H1 (cell line): ENCODE measurements at regions not wholly inside any gene's neighbourhood (a gene's known extent, or its start where the extent isn't known, plus 50 kb on each side); places are given as distances from the start of the nearest gene placed in this dataset.

ENCODE experiments used
- ATF3 ChIP-seq: IDR thresholded peaks from 2 replicates; pipeline ENCODE4 v1.6.1; 2011; ENCODE audit warnings: low read depth, mild to moderate bottlenecking, low read length; ENCODE audit not compliant: insufficient read depth
- CTCF ChIP-seq, 3 experiments: IDR thresholded peaks; 1 replicate in 2 of 3; 2 replicates in 1 of 3; pipeline versions ENCODE4 v1.5.1 to v1.6.1; 2011; ENCODE audit warnings: low read length in 3 of 3, mild to moderate bottlenecking in 3 of 3, inconsistent platforms in 2 of 3, low read depth in 1 of 3, moderate library complexity in 1 of 3; ENCODE audit not compliant: insufficient read depth in 1 of 3; ENCODE audit errors: control extremely low read depth in 1 of 3
- GTF2F1 ChIP-seq: IDR thresholded peaks from 2 replicates; pipeline ENCODE4 v1.6.1; 2012; ENCODE audit warnings: low read depth, low read length, improper control_type of control experiment, borderline replicate concordance
- KDM5A ChIP-seq: fragments of 200-600 bp; IDR thresholded peaks from 2 replicates; pipeline ENCODE4 v1.7.1; 2012; ENCODE audit warnings: mild to moderate bottlenecking, low read length, inconsistent platforms, mixed read lengths
- MAX ChIP-seq: IDR thresholded peaks from 2 replicates; pipeline ENCODE4 v1.6.1; 2012; ENCODE audit warnings: inconsistent platforms
- PHF8 ChIP-seq: fragments of 200-600 bp; sonication (generic); conservative IDR thresholded peaks from 2 replicates; pipeline ENCODE4 v1.7.1; 2012; ENCODE audit warnings: low read depth, mild to moderate bottlenecking, inconsistent platforms, low read length, moderate library complexity
- POLR2A ChIP-seq, 2 experiments: IDR thresholded peaks; 1 replicate in 1 of 2; 2 replicates in 1 of 2; pipeline ENCODE4 v1.6.1; 2011; ENCODE audit warnings: low read depth in 2 of 2, low read length in 2 of 2, mild to moderate bottlenecking in 2 of 2; ENCODE audit errors: control extremely low read depth in 1 of 2

- TF ChIP-seq CTCF (IDR thresholded peaks at IDR 0.05; ENCODE audit: control extremely low read depth in 1 of 3, insufficient read depth in 1 of 3, low read depth in 1 of 3, low read length in 3 of 3) (no peak), POLR2A (IDR thresholded peaks at IDR 0.05; ENCODE audit: control extremely low read depth in 1 of 2, low read depth in 2 of 2, low read length in 2 of 2) (no peak), MAX (no peak), ATF3 (no peak), GTF2F1 (no peak), KDM5A (no peak), PHF8 (no peak)
Measured at GRCh38 chr1:234780112-234780511, 170.1 kb upstream of the IRF2BP2 start.
